Vagina (tissue), 2 donors: ENCODE measurements at regions not wholly inside any gene's neighbourhood (a gene's known extent, or its start where the extent isn't known, plus 50 kb on each side); places are given as distances from the start of the nearest gene placed in this dataset.

Experiments
- CTCF ChIP-seq, 3 experiments: fragments of 450-650 bp in 2 of 3; fragments of 200-600 bp in 1 of 3; sonication (generic) in 1 of 3; IDR thresholded peaks; one replicate each; pipeline ENCODE4 v1.5.1; 2017 to 2019; ENCODE audit warnings: antibody characterized with exemption in 3 of 3, mild to moderate bottlenecking in 2 of 3, moderate library complexity in 2 of 3
- POLR2A ChIP-seq, 2 donors: fragments of 450-650 bp; IDR thresholded peaks; one replicate each; pipeline ENCODE4 v1.6.1; 2017; ENCODE audit warnings: antibody characterized with exemption in 2 of 2, mild to moderate bottlenecking in 2 of 2, moderate library complexity in 2 of 2

GRCh38 chr1:80806431-80806830 lies 994.3 kb upstream of the ADGRL2 start:
- TF ChIP-seq POLR2A (IDR thresholded peaks at IDR 0.05) (no peak), CTCF (IDR thresholded peaks at IDR 0.05) (no peak)
